AG09319 (cell line): ENCODE measurements at regions not wholly inside any gene's neighbourhood (a gene's known extent, or its start where the extent isn't known, plus 50 kb on each side); places are given as distances from the start of the nearest gene placed in this dataset.

Experiments used
- DNase-seq: peaks from one replicate; pipeline ENCODE4 v3.0.0-alpha.2; 2010; ENCODE audit warnings: low read depth; ENCODE audit errors: extremely low read depth
- TF ChIP-seq, protein P1 (sequence below): IDR thresholded peaks from 2 replicates; pipeline ENCODE4 v1.5.1; 2011; ENCODE audit warnings: low read depth, mild to moderate bottlenecking, inconsistent platforms, low read length, moderate library complexity

DNA sequence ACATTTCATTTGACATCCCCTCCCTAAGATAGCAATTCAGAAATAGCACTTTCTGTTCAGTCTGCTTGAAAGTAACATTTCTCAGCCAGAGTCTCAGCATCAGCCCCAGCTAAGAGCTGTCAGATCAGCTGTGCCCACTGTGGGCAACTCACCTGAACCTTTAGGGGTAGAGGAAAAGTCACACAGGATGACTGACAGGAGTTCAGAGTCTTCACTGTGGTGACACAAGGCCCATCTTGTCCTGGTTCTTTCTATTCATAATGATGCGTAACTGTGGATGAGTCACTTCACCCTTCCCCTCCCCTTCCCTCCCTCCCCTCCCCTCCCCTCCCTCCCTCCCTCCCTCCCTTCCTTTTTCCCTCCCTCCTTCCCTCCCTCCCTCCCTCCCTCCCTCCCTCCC is 96.1 kb upstream of the RASGRP1 start:
- TF ChIP-seq, protein P1, sequence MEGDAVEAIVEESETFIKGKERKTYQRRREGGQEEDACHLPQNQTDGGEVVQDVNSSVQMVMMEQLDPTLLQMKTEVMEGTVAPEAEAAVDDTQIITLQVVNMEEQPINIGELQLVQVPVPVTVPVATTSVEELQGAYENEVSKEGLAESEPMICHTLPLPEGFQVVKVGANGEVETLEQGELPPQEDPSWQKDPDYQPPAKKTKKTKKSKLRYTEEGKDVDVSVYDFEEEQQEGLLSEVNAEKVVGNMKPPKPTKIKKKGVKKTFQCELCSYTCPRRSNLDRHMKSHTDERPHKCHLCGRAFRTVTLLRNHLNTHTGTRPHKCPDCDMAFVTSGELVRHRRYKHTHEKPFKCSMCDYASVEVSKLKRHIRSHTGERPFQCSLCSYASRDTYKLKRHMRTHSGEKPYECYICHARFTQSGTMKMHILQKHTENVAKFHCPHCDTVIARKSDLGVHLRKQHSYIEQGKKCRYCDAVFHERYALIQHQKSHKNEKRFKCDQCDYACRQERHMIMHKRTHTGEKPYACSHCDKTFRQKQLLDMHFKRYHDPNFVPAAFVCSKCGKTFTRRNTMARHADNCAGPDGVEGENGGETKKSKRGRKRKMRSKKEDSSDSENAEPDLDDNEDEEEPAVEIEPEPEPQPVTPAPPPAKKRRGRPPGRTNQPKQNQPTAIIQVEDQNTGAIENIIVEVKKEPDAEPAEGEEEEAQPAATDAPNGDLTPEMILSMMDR, result no peak
- no peak for DNase-seq

GRCh38 chr15:38662033-38662802 is 97.6 kb upstream of the RASGRP1 start:
- no peak for DNase-seq
- TF ChIP-seq, protein P1, result no peak

DNA sequence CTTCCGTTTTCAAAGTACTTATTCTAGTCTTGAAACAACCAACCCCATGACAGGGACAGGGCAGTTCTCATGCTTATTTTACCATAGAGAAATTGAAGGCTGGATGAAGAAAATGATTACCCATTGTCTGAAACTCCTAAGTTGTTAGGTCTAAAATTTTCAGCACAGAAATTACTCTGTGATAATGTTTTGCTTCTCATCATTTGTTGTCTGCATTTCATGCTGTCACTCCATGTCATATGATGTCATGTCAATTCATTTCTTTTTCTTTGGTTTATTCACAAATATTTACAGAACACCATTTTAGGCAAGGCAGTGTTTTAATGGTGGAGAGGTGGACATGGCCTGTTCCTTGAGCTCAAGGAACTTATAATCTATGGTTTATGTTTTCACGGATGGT is 98.2 kb upstream of the RASGRP1 start:
- TF ChIP-seq, protein P1, result no peak
- no peak for DNase-seq

- TF ChIP-seq, protein P1, result no peak
Observed at GRCh38 chr15:38665586-38666305, 101.1 kb upstream of the RASGRP1 start.

GRCh38 chr15:38666865-38667510 is 102.4 kb upstream of the RASGRP1 start:
- TF ChIP-seq, protein P1, result no peak

More at GRCh38 chr15:38665586-38666305, 101.1 kb upstream of the RASGRP1 start:
- no peak for DNase-seq

GRCh38 chr15:38667890-38668850 is 103.6 kb upstream of the RASGRP1 start:
- DNase-seq, result no peak
- TF ChIP-seq, protein P1, result no peak

More at GRCh38 chr15:38666865-38667510, 102.4 kb upstream of the RASGRP1 start:
- DNase-seq, result no peak
